GM12874 (cell line): ENCODE measurements at regions not wholly inside any gene's neighbourhood (a gene's known extent, or its start where the extent isn't known, plus 50 kb on each side); places are given as distances from the start of the nearest gene placed in this dataset.

ENCODE experiments used
- TF ChIP-seq, protein P1 (sequence below): IDR thresholded peaks from 2 replicates; pipeline ENCODE4 v1.5.1; 2011; ENCODE audit warnings: low read depth, mild to moderate bottlenecking, control low read depth, low read length, moderate library complexity; ENCODE audit not compliant: insufficient read depth

DNA sequence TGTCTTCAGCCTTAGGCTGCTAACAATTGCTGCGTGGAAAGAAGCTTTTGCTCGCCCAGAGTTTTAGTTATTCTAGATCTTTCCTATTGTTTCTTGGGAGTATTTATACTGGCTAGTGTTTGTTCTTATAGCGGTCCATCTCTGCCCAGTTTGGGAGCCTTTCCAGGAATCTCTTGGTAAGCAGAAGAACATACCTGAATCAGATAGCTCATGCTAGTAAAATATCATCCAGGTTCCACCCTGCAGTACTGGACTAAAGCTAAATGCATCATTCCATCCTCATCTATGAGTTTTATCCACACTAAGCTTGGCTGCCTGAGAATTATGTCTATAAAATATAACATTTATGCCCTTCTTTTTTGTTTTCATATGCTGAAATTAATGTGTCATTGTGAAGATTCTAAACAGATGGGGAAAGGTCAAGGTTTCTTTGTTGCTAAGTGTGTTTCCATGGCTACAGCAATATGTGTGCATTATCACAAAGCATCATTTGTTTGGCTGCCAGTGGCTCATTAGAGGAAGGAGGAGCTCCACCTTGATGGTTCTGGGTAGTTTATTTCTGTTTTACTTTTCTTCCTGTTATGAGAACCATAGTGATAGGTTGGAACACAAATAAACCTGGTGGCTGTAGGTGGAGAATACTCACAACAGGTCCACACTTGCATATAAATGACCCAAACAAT is 182.8 kb downstream of the PIK3C3 start:
- TF ChIP-seq, protein P1, sequence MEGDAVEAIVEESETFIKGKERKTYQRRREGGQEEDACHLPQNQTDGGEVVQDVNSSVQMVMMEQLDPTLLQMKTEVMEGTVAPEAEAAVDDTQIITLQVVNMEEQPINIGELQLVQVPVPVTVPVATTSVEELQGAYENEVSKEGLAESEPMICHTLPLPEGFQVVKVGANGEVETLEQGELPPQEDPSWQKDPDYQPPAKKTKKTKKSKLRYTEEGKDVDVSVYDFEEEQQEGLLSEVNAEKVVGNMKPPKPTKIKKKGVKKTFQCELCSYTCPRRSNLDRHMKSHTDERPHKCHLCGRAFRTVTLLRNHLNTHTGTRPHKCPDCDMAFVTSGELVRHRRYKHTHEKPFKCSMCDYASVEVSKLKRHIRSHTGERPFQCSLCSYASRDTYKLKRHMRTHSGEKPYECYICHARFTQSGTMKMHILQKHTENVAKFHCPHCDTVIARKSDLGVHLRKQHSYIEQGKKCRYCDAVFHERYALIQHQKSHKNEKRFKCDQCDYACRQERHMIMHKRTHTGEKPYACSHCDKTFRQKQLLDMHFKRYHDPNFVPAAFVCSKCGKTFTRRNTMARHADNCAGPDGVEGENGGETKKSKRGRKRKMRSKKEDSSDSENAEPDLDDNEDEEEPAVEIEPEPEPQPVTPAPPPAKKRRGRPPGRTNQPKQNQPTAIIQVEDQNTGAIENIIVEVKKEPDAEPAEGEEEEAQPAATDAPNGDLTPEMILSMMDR = no peak

DNA sequence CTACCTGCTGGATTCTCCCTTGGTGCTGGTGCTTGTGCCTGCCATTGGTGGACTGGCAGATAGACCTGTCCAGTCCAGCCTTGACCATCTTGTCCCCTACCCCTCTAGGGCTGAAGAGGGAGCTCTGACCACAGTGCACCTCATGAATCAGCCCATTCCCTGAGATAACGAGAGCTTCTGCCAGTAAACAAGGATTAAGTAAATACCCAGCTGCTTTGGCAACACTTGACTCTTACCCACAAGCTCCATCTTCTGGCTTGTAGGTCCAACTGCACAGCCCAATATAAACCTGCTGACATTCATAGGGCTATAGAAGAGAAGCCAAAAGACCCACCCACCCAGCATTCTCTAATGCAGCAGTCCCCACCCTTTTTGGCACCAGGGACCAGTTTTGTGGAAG is 186.4 kb downstream of the PIK3C3 start:
- TF ChIP-seq, protein P1 = no peak

GRCh38 chr18:42155024-42155423 is 200.0 kb downstream of the PIK3C3 start:
- TF ChIP-seq, protein P1 = no peak

GRCh38 chr18:42156281-42156680 is 201.2 kb downstream of the PIK3C3 start:
- TF ChIP-seq, protein P1 = no peak

GRCh38 chr18:42157420-42157819 is 202.4 kb downstream of the PIK3C3 start:
- TF ChIP-seq, protein P1 = no peak

DNA sequence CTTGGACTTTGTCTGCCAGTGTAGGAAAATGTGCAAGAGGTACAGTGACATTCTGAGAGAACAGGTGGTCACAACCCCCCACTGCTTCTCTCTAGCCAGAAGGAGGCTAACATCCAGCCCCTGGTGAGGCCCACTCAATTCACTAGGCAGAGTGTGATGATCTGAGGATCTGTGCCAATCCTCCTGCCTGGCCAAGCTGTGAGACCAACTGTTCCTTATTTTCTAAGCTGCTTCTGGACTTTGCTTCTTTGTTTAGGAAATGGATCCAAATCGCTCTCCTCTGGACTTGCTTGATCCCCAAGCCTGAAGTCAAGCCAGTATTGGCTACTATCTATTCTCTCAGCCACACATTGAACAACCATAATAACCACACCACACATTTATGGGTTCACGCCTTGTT is 202.8 kb downstream of the PIK3C3 start:
- TF ChIP-seq, protein P1 = no peak

GRCh38 chr18:42159146-42159545 is 204.1 kb downstream of the PIK3C3 start:
- TF ChIP-seq, protein P1 = no peak
